ENCODE measurements at regions not wholly inside any gene's neighbourhood (a gene's known extent, or its start where the extent isn't known, plus 50 kb on each side); places are given as distances from the start of the nearest gene placed in this dataset.

- DNase-seq: no peak
These were observed 478.9 kb upstream of the GOLIM4 start for GRCh38 chr3:168574455-168575158.

- DNase-seq: no peak
These were observed 474.9 kb upstream of the GOLIM4 start for GRCh38 chr3:168570404-168571155.

- no peak for DNase-seq
These were observed 463.1 kb upstream of the GOLIM4 start for GRCh38 chr3:168558728-168559411.

GRCh38 chr3:168552251-168552650, 456.5 kb upstream of the GOLIM4 start:
- no peak for DNase-seq

GRCh38 chr3:168548719-168549118, 453.0 kb upstream of the GOLIM4 start:
- no peak for DNase-seq

- DNase-seq: no peak
These were observed 451.0 kb upstream of the GOLIM4 start for GRCh38 chr3:168546707-168547106.

- DNase-seq: no peak
These were observed 449.9 kb upstream of the GOLIM4 start for GRCh38 chr3:168545591-168545990.

GRCh38 chr3:168544097-168544957, 448.6 kb upstream of the GOLIM4 start:
- peak in 1 of 2 experiments; percentile 34 for DNase-seq

GRCh38 chr3:168540726-168541125, 445.0 kb upstream of the GOLIM4 start:
- DNase-seq: no peak

GRCh38 chr3:168539909-168540308, 444.2 kb upstream of the GOLIM4 start:
- no peak for DNase-seq

GRCh38 chr3:168534761-168535160, 439.0 kb upstream of the GOLIM4 start:
- no peak for DNase-seq

GRCh38 chr3:168533600-168533999, 437.9 kb upstream of the GOLIM4 start:
- DNase-seq: no peak

GRCh38 chr3:168532135-168532534, 436.4 kb upstream of the GOLIM4 start:
- no peak for DNase-seq

- DNase-seq: no peak
These were observed 435.4 kb upstream of the GOLIM4 start for GRCh38 chr3:168531116-168531515.

GRCh38 chr3:168524129-168524528, 428.4 kb upstream of the GOLIM4 start:
- DNase-seq: no peak

- DNase-seq: no peak
These were observed 421.7 kb upstream of the GOLIM4 start for GRCh38 chr3:168517249-168518071.

GRCh38 chr3:168514252-168514651, 418.5 kb upstream of the GOLIM4 start:
- peak in 1 of 2 experiments; percentile 11 for DNase-seq

GRCh38 chr3:168512802-168513201, 417.1 kb upstream of the GOLIM4 start:
- DNase-seq: no peak

- DNase-seq: peak in 1 of 2 experiments; percentile 23
These were observed 415.8 kb upstream of the GOLIM4 start for GRCh38 chr3:168511428-168512014.

- DNase-seq: no peak
These were observed 410.9 kb upstream of the GOLIM4 start for GRCh38 chr3:168506589-168506988.

- DNase-seq: no peak
These were observed 405.8 kb upstream of the GOLIM4 start for GRCh38 chr3:168501570-168501969.
